Lower leg skin (tissue), 3 donors: ENCODE measurements at regions not wholly inside any gene's neighbourhood (a gene's known extent, or its start where the extent isn't known, plus 50 kb on each side); places are given as distances from the start of the nearest gene placed in this dataset.

Source experiments
- POLR2A ChIP-seq, 2 donors: fragments of 450-650 bp; IDR thresholded peaks; one replicate each; pipeline ENCODE4 v1.6.1; 2016 to 2017; ENCODE audit warnings: antibody characterized with exemption in 2 of 2, mild to moderate bottlenecking in 1 of 2, moderate library complexity in 1 of 2
- TF ChIP-seq, protein P1 (sequence below), 3 donors: fragments of 450-650 bp; IDR thresholded peaks; one replicate each; pipeline ENCODE4 v1.5.1; 2016; ENCODE audit warnings: antibody characterized with exemption in 3 of 3, mild to moderate bottlenecking in 3 of 3, moderate library complexity in 2 of 3

DNA sequence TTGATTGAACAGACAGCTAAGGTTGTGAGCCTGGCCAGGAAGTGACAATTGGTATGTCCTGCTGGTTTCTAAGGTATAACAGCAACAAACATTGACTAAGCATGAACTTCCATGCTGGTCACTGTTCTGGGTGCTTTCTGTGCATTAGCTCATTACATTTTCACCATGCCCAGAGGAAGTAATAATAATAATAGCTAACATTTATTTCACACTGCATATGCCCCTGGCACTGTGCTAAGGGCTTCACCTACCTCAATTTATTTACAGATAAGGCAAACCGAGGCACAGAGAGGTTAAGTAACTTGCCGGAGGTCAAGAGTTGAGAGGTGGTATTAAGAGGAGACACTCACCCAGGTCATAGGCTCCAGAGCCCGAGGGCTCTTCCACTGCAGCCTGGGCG, 113.6 kb downstream of the PDCL3 start:
- TF ChIP-seq, protein P1, sequence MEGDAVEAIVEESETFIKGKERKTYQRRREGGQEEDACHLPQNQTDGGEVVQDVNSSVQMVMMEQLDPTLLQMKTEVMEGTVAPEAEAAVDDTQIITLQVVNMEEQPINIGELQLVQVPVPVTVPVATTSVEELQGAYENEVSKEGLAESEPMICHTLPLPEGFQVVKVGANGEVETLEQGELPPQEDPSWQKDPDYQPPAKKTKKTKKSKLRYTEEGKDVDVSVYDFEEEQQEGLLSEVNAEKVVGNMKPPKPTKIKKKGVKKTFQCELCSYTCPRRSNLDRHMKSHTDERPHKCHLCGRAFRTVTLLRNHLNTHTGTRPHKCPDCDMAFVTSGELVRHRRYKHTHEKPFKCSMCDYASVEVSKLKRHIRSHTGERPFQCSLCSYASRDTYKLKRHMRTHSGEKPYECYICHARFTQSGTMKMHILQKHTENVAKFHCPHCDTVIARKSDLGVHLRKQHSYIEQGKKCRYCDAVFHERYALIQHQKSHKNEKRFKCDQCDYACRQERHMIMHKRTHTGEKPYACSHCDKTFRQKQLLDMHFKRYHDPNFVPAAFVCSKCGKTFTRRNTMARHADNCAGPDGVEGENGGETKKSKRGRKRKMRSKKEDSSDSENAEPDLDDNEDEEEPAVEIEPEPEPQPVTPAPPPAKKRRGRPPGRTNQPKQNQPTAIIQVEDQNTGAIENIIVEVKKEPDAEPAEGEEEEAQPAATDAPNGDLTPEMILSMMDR (IDR thresholded peaks at IDR 0.05), result no peak
- no peak for TF ChIP-seq POLR2A (IDR thresholded peaks at IDR 0.05)
